ENCODE measurements at regions not wholly inside any gene's neighbourhood (a gene's known extent, or its start where the extent isn't known, plus 50 kb on each side); places are given as distances from the start of the nearest gene placed in this dataset.

DNA sequence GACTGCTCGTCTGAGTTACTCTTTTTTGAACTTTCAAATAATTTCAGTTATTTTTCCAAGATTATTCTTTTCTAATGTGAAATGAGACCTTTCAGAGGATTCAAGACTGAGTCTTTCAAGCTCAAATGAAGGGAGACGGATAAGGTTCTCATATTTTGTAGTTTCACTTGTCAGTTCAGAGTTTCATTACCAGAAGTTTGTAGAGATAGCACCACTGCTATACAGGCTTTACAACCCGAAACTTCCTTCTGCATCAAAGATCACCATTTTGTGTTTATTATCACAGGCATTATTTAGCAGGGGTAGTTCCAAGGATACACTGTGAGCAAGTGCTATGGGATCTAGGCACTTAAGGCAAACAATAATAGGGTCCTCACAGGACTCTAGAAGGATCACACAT lies 74.7 kb upstream of the EPHA7 start:
- DNase-seq: no peak

DNA sequence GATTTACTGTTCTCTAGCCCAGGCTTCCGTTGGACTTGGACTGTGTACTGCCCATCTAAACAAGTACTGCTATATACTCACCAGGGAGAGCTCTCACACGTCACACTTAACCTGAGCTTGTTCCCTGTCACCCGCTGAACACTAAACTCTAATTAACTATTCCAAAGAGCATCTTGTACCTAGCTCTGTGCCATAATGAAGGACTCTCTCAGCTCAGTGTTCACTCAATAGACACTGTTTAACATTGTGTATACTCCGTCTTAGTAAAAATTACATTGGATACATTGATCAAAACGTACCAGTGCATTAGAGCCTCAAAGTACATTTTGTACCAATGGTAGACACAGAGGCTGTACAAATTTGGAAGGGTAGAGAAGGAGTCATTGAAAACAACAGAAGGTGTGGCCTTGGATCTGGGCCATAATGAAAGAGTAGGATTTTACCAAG lies 55.4 kb upstream of the EPHA7 start:
- DNase-seq: no peak

DNA sequence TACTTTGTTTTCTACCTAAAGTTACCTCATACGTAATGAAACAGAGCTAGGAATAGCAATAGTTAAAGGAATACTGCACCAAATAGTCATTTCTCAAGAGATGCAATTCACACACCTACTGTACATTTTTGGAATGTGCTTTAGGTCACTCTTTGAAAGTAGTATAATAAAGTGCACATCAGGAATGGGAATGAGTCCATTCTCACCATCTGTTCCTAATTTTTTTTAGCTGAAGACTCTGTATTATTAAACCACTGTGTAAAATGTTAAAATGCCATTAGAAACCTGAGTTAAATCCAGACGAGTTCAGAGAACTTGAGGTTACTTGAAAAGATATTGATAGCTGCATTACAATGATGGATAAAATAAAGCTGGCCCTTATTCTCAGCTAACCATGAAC lies 51.9 kb upstream of the EPHA7 start:
- DNase-seq: no peak
